HG03442 (cell line): ENCODE measurements at regions not wholly inside any gene's neighbourhood (a gene's known extent, or its start where the extent isn't known, plus 50 kb on each side); places are given as distances from the start of the nearest gene placed in this dataset.

Experiments used
- ATAC-seq: cut with Tn5 transposase; IDR thresholded peaks from one replicate; pipeline ENCODE4 v1.9.1; 2021; ENCODE audit warnings: mild to moderate bottlenecking, moderate library complexity; ENCODE audit not compliant: unreplicated experiment

- no peak for ATAC-seq
These were observed 184.6 kb upstream of the CNTN5 start for GRCh38 chr11:98836156-98836555.

GRCh38 chr11:98842187-98842586, 178.6 kb upstream of the CNTN5 start:
- ATAC-seq, result no peak

- no peak for ATAC-seq
These were observed 158.6 kb upstream of the CNTN5 start for GRCh38 chr11:98862169-98862568.

GRCh38 chr11:98871690-98872089, 149.1 kb upstream of the CNTN5 start:
- no peak for ATAC-seq

- ATAC-seq, result no peak
These were observed 146.7 kb upstream of the CNTN5 start for GRCh38 chr11:98874050-98874449.

- no peak for ATAC-seq
These were observed 124.8 kb upstream of the CNTN5 start for GRCh38 chr11:98895936-98896335.

GRCh38 chr11:98940913-98941312, 79.8 kb upstream of the CNTN5 start:
- no peak for ATAC-seq

GRCh38 chr11:98944461-98944860, 76.3 kb upstream of the CNTN5 start:
- ATAC-seq, result no peak

- ATAC-seq, result no peak
These were observed 68.6 kb upstream of the CNTN5 start for GRCh38 chr11:98952107-98952506.

GRCh38 chr11:98955551-98955950, 65.2 kb upstream of the CNTN5 start:
- ATAC-seq, result no peak

- ATAC-seq, result no peak
These were observed 56.6 kb upstream of the CNTN5 start for GRCh38 chr11:98964146-98964545.

- ATAC-seq, result no peak
These were observed 55.4 kb upstream of the CNTN5 start for GRCh38 chr11:98965358-98965757.

- no peak for ATAC-seq
These were observed 55.0 kb upstream of the CNTN5 start for GRCh38 chr11:98965775-98966174.

- no peak for ATAC-seq
These were observed 53.7 kb upstream of the CNTN5 start for GRCh38 chr11:98967005-98967404.
